Fibroblast of the aortic adventitia (primary cell): ENCODE measurements at regions not wholly inside any gene's neighbourhood (a gene's known extent, or its start where the extent isn't known, plus 50 kb on each side); places are given as distances from the start of the nearest gene placed in this dataset.
"Not testable (repeated sequence)": the region's sequence is repeated elsewhere in the genome, so short reads cannot be mapped to it uniquely, and the experiment has no call there.

Experiments used
- DNase-seq: peaks from one replicate; pipeline ENCODE4 v3.0.0-alpha.2; 2010; ENCODE audit warnings: low read depth
- H3K4me3 ChIP-seq: 2 replicates; pipeline ENCODE4 v1.5.1; 2011; ENCODE audit warnings: low read depth, mild to moderate bottlenecking, control low read depth, low read length, moderate library complexity
- CTCF ChIP-seq: IDR thresholded peaks from 2 replicates; pipeline ENCODE4 v1.5.1; 2011; ENCODE audit warnings: mild to moderate bottlenecking, low read length, control low read depth, inconsistent platforms; ENCODE audit not compliant: insufficient read depth

- not testable (repeated sequence) for H3K4me3 ChIP-seq, DNase-seq
These were observed 458.0 kb upstream of the NDN start for GRCh38 chr15:24145070-24145469.

DNA sequence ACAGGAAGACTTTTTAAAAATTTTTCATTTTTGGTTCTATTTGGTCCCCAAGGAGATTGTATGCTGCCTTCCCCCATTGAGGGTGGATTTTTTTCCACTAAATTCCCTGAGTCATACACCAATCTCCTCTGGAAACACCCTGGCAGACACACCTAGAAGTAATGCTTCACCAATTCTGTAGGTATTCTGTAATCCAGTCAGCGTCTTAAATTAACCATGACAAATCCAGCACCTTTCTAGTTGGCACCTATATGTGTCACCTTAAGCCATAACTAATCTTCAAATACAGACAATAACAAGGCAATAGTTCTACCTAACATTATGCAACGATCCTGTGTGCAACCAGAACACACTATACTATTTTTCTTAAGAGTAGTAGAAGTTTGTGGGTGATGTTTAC, 459.1 kb upstream of the NDN start:
- no peak for TF ChIP-seq CTCF
- no peak for DNase-seq

GRCh38 chr15:24150542-24150941, 463.4 kb upstream of the NDN start:
- DNase-seq = no peak
- no peak for TF ChIP-seq CTCF

More for the DNA sequence above, 459.1 kb upstream of the NDN start:
- H3K4me3 ChIP-seq = no peak overlapping the region

GRCh38 chr15:24158306-24158705, 471.2 kb upstream of the NDN start:
- DNase-seq, H3K4me3 ChIP-seq: not testable (repeated sequence)

More at GRCh38 chr15:24150542-24150941, 463.4 kb upstream of the NDN start:
- no peak overlapping the region for H3K4me3 ChIP-seq

DNA sequence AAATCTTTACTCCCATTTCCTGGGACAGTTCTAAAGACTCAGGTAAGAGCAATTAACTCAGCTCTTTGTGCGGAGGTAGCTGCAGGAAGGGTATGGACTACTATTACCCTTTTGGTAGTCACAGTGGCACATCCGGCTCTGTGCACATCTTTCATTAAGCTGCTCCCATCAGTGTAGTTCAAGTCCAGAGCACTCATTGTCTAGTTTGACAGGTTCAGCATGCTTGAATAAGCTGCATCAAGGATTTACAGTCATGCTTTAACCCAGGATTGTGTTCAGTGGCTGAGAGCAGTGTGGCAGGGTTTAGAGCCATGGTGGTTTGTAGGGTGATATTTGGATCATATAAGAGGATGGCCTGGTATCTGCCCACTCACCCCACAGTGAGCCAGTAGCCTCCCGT, 478.4 kb upstream of the NDN start:
- not testable (repeated sequence) for DNase-seq, H3K4me3 ChIP-seq

- DNase-seq, H3K4me3 ChIP-seq: not testable (repeated sequence)
These were observed 473.3 kb upstream of the NPAP1 start for GRCh38 chr15:24202297-24202696.

GRCh38 chr15:24211742-24212476, 463.7 kb upstream of the NPAP1 start:
- not testable (repeated sequence) for DNase-seq, H3K4me3 ChIP-seq

DNA sequence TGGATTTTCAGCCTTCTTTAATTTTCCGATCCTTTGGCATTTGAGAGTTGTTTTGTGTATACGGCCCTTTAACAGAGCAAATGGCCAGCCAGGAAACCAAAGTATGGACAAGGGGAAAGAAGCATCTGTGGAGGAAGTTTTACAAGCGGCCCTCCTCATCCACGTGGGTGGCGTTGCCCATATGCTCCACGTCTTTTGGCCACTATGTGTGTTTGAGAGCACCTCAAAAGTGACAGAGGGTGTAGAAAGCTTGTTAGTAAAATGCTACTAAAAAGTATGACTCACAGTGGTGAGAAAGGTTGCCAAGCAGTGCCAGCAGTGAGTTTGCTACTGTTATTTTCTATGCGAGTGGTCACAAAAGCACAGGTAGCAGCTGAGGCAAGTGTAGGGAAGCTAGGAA, 451.8 kb upstream of the NPAP1 start:
- no peak for TF ChIP-seq CTCF
- H3K4me3 ChIP-seq = no peak overlapping the region
- DNase-seq = no peak

DNA sequence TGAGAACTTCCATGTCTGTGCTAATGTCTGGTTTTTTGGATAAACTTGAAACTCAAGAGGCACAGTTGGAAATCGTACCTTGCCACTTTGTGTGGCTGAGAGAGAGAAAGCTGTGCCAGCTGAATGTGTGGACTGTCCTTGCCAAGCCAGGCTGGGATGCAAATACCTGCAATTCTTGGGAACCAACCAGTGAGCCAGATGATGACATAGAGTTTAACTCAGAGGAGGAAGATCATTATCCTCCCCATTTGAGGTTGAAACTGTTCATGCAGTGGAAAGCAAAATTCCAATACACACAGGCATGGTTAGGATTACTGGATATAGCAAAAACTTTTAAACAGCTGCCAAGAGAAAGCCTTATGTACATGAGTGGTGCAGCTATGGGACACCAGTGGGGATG, 451.4 kb upstream of the NPAP1 start:
- no peak for TF ChIP-seq CTCF
- H3K4me3 ChIP-seq = no peak overlapping the region
- no peak for DNase-seq

DNA sequence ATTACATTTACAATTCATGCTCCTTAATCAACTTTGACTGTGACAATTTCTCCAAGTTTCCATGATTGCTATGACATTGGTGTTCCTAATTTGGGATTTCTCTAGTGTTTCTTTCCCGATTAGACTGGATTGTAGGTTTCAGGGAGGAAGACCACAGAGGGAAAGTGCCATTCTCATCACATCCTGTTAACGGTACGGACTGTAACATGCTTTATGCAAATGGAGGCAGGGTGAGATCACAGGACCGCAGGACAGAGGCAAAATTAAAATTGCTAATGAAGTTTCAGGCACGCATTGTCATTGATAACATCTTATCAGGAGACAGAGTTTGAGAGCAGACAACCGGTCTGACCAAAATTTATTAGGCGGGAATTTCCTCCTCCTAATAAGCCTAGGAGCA, 446.7 kb upstream of the NPAP1 start:
- DNase-seq = not testable (repeated sequence)

DNA sequence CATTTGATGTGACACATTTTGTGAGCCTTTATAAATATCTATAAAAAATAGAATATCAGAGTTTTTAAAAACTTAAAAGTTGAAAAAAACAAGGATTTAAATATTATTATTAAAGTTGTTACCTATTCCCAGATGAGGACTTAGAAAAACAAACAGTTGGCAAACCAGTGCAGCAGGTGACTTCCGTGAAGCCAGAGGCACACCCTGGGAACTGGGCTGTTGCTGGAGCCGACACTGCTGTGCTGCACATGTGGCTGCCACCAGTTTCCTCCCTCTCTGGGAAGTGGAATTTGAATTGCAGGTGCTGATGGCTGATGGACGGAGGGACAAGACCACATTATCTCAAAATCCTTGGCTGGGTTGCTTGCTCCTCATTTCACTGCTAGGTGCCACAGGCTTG, 442.4 kb upstream of the NPAP1 start:
- H3K4me3 ChIP-seq, DNase-seq: not testable (repeated sequence)

More for the DNA sequence above, 446.7 kb upstream of the NPAP1 start:
- not testable (repeated sequence) for H3K4me3 ChIP-seq

- DNase-seq, H3K4me3 ChIP-seq: not testable (repeated sequence)
These were observed 435.0 kb upstream of the NPAP1 start for GRCh38 chr15:24240580-24240979.

DNA sequence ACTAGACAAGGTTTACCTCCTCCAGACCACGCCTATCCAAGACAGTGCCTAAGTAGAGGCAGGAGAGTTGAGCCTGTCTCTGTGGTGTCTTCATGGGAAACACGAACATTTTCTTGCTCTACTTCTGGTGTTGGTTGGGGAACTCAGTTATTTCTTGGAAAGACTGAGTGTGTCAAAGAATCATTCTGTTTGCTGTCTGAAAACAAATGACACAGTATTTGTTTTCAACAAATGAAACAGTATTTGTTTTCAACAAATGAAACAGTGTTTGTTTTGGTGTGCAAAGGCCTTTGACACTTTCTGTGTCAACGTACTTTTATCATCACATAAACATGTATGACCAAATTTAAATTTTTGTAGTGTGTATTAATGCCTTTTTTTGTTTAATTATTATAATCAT, 416.5 kb upstream of the NPAP1 start:
- DNase-seq, H3K4me3 ChIP-seq: not testable (repeated sequence)

DNA sequence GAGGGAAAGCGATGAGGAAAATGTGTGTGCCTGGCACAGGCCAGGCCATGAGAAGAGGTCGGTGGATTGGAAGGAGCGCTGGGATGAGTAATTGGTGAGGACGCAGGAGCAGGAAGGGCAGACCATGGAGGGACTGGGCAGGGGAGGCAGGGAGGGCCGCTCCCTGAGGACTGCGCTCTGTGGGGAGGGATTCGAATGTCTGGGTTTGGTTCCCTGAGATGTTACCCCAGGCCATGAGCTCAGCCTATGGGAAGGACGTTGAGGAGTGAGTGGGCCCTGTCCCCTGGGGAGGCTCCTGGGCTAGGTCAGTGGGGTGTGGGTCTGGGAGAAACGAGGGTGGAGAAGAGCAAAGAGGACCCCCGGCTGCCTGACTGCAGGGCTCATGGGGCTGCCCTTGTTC, 415.2 kb upstream of the NPAP1 start:
- not testable (repeated sequence) for DNase-seq, H3K4me3 ChIP-seq

GRCh38 chr15:24260854-24261253, 414.7 kb upstream of the NPAP1 start:
- DNase-seq, H3K4me3 ChIP-seq: not testable (repeated sequence)
